Uterus (tissue), 2 donors: ENCODE measurements at regions not wholly inside any gene's neighbourhood (a gene's known extent, or its start where the extent isn't known, plus 50 kb on each side); places are given as distances from the start of the nearest gene placed in this dataset.
A peak's percentile ranks its signal among the peaks of the same experiment; 100 is the strongest.

Source experiments
- POLR2A ChIP-seq, 2 donors: fragments of 450-650 bp; IDR thresholded peaks; one replicate each; pipeline ENCODE4 v1.6.1; 2016; ENCODE audit warnings: antibody characterized with exemption in 2 of 2, mild to moderate bottlenecking in 1 of 2, moderate library complexity in 1 of 2
- TF ChIP-seq, protein P1 (sequence below), 4 experiments: fragments of 200-600 bp in 2 of 4; fragments of 450-650 bp in 2 of 4; sonication (generic) in 2 of 4; IDR thresholded peaks; one replicate each; pipeline ENCODE4 v1.5.1; 2016 to 2019; ENCODE audit warnings: antibody characterized with exemption in 4 of 4, mild to moderate bottlenecking in 2 of 4, moderate library complexity in 1 of 4

DNA sequence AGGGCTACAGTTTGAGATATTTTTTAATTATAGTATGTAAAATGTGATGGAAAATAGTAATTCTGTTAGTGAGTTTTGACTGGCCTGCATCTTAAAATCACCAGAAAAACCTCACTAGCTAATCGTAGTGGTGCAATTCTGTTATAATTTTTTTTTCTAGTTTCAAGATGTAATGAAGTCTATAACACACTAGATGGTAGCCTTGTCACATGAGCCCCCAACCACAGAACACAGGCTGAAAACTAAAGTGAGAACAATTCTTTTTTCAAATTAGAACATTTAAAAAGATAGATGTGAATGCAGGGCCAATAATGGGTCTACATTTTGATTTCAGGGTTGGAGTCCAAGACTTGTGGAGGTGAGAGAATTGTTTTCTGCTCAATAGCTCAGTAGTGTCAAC is 83.3 kb upstream of the KCNH8 start:
- TF ChIP-seq, protein P1, sequence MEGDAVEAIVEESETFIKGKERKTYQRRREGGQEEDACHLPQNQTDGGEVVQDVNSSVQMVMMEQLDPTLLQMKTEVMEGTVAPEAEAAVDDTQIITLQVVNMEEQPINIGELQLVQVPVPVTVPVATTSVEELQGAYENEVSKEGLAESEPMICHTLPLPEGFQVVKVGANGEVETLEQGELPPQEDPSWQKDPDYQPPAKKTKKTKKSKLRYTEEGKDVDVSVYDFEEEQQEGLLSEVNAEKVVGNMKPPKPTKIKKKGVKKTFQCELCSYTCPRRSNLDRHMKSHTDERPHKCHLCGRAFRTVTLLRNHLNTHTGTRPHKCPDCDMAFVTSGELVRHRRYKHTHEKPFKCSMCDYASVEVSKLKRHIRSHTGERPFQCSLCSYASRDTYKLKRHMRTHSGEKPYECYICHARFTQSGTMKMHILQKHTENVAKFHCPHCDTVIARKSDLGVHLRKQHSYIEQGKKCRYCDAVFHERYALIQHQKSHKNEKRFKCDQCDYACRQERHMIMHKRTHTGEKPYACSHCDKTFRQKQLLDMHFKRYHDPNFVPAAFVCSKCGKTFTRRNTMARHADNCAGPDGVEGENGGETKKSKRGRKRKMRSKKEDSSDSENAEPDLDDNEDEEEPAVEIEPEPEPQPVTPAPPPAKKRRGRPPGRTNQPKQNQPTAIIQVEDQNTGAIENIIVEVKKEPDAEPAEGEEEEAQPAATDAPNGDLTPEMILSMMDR (IDR thresholded peaks at IDR 0.05), result peak in 2 of 4 experiments; percentile 11 to 23
- no peak for TF ChIP-seq POLR2A (IDR thresholded peaks at IDR 0.05)
